ENCODE measurements at regions not wholly inside any gene's neighbourhood (a gene's known extent, or its start where the extent isn't known, plus 50 kb on each side); places are given as distances from the start of the nearest gene placed in this dataset.

DNA sequence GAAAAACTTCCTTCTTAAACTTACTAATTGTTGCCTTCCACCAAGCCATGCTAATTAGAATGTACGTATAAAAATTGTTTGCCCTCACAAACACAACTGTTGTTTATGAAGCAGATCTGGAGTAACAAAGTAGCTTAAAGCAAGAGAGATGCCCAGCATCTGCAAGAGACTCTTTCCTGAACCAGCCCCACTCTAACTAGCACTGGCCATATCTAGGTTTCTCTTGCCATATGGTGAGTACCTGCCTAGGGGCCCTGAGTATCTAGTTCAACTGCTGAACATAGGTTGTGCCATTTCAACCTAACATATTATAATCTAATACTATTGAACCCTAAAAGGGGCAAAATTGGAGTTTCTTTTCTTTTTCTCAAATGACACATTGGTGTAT is 883.4 kb upstream of the B3GALT2 start:
- TF ChIP-seq, protein P1, sequence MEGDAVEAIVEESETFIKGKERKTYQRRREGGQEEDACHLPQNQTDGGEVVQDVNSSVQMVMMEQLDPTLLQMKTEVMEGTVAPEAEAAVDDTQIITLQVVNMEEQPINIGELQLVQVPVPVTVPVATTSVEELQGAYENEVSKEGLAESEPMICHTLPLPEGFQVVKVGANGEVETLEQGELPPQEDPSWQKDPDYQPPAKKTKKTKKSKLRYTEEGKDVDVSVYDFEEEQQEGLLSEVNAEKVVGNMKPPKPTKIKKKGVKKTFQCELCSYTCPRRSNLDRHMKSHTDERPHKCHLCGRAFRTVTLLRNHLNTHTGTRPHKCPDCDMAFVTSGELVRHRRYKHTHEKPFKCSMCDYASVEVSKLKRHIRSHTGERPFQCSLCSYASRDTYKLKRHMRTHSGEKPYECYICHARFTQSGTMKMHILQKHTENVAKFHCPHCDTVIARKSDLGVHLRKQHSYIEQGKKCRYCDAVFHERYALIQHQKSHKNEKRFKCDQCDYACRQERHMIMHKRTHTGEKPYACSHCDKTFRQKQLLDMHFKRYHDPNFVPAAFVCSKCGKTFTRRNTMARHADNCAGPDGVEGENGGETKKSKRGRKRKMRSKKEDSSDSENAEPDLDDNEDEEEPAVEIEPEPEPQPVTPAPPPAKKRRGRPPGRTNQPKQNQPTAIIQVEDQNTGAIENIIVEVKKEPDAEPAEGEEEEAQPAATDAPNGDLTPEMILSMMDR (IDR thresholded peaks at IDR 0.05) = no peak
- TF ChIP-seq, protein P2, sequence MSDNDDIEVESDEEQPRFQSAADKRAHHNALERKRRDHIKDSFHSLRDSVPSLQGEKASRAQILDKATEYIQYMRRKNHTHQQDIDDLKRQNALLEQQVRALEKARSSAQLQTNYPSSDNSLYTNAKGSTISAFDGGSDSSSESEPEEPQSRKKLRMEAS (IDR thresholded peaks at IDR 0.05) = no peak
- TF ChIP-seq POLR2A (IDR thresholded peaks at IDR 0.05; ENCODE audit: low read length) (no peak), NR3C1 (IDR thresholded peaks at IDR 0.05) (no peak), CHD2 (IDR thresholded peaks at IDR 0.05; ENCODE audit: low read length, partially characterized antibody) (no peak), RARB (CRISPR knock-in tag; IDR thresholded peaks at IDR 0.05) (no peak), MAFK (IDR thresholded peaks at IDR 0.05; ENCODE audit: partially characterized antibody) (no peak), POLR2AphosphoS2 (conservative IDR thresholded peaks at IDR 0.05; ENCODE audit: low read length) (no peak), EHMT2 (IDR thresholded peaks at IDR 0.05; ENCODE audit: low read depth) (no peak), RFX5 (IDR thresholded peaks at IDR 0.05) (no peak)
- TF ChIP-seq, protein P3, sequence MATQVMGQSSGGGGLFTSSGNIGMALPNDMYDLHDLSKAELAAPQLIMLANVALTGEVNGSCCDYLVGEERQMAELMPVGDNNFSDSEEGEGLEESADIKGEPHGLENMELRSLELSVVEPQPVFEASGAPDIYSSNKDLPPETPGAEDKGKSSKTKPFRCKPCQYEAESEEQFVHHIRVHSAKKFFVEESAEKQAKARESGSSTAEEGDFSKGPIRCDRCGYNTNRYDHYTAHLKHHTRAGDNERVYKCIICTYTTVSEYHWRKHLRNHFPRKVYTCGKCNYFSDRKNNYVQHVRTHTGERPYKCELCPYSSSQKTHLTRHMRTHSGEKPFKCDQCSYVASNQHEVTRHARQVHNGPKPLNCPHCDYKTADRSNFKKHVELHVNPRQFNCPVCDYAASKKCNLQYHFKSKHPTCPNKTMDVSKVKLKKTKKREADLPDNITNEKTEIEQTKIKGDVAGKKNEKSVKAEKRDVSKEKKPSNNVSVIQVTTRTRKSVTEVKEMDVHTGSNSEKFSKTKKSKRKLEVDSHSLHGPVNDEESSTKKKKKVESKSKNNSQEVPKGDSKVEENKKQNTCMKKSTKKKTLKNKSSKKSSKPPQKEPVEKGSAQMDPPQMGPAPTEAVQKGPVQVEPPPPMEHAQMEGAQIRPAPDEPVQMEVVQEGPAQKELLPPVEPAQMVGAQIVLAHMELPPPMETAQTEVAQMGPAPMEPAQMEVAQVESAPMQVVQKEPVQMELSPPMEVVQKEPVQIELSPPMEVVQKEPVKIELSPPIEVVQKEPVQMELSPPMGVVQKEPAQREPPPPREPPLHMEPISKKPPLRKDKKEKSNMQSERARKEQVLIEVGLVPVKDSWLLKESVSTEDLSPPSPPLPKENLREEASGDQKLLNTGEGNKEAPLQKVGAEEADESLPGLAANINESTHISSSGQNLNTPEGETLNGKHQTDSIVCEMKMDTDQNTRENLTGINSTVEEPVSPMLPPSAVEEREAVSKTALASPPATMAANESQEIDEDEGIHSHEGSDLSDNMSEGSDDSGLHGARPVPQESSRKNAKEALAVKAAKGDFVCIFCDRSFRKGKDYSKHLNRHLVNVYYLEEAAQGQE (IDR thresholded peaks at IDR 0.05) = no peak
- TF ChIP-seq, protein P4, sequence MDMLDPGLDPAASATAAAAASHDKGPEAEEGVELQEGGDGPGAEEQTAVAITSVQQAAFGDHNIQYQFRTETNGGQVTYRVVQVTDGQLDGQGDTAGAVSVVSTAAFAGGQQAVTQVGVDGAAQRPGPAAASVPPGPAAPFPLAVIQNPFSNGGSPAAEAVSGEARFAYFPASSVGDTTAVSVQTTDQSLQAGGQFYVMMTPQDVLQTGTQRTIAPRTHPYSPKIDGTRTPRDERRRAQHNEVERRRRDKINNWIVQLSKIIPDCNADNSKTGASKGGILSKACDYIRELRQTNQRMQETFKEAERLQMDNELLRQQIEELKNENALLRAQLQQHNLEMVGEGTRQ (IDR thresholded peaks at IDR 0.05) = no peak

All from A549 (cell line).